GM12891 (cell line): ENCODE measurements at regions not wholly inside any gene's neighbourhood (a gene's known extent, or its start where the extent isn't known, plus 50 kb on each side); places are given as distances from the start of the nearest gene placed in this dataset.
A peak's percentile ranks its signal among the peaks of the same experiment; 100 is the strongest.

ENCODE experiments used
- DNase-seq: peaks from one replicate; pipeline ENCODE4 v3.0.0; 2011; ENCODE audit warnings: low spot score; ENCODE audit not compliant: insufficient read length
- FAIRE-seq: peaks from 2 replicates; lab custom pipeline; 2011; peaks lifted over from hg19 to GRCh38; lab: Jason Lieb, UNC
- PAX5 ChIP-seq: IDR thresholded peaks from 2 replicates; pipeline ENCODE4 v1.6.1; 2011; ENCODE audit warnings: low read length, moderate library complexity, mild to moderate bottlenecking; ENCODE audit not compliant: insufficient read depth, severe bottlenecking
- POLR2A ChIP-seq: IDR thresholded peaks from 2 replicates; pipeline ENCODE4 v1.6.1; 2011; ENCODE audit warnings: low read depth, low read length, control low read depth
- POLR2AphosphoS5 ChIP-seq: IDR thresholded peaks from 2 replicates; pipeline ENCODE4 v1.6.1; 2011; ENCODE audit warnings: low read depth, low read length, control low read depth
- POU2F2 ChIP-seq: IDR thresholded peaks from 2 replicates; pipeline ENCODE4 v1.6.1; 2011; ENCODE audit warnings: low read depth, mild to moderate bottlenecking, control low read depth, low read length, moderate library complexity
- SPI1 ChIP-seq: IDR thresholded peaks from 2 replicates; pipeline ENCODE4 v1.6.1; 2011; ENCODE audit warnings: low read depth, low read length, control low read depth
- TAF1 ChIP-seq: IDR thresholded peaks from 2 replicates; pipeline ENCODE4 v1.6.1; 2011; ENCODE audit warnings: low read depth, low read length, control low read depth

GRCh38 chr2:34011684-34012083 is 412.6 kb upstream of the FAM98A start:
- FAIRE-seq (no peak), DNase-seq (no peak)
- TF ChIP-seq POU2F2 = no peak
- TF ChIP-seq POLR2A = no peak
- no peak for TF ChIP-seq SPI1
- TF ChIP-seq POLR2AphosphoS5 = no peak
- TF ChIP-seq PAX5 = no peak
- no peak for TF ChIP-seq TAF1

GRCh38 chr2:34005901-34006300 is 406.8 kb upstream of the FAM98A start:
- TF ChIP-seq TAF1 = no peak
- FAIRE-seq = no peak
- no peak for DNase-seq

DNA sequence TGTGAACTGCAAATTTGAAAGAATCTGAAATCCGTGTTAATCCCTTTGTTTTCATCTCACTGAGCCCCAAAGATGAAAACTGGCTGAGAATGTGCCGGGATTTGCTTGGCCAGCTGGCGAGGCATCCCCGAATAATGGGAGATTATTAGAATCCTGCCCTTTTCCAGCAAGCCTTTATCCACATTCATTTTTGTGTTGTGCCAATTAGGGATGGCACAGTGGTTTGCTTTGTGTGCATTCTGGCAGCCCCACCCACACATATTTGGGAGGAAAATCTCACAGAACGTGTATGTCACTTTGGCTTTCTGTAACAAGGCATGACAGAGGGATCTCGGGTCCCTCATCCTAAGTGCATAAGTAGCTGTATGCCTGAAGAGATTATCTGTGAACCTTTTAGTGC is 405.8 kb upstream of the FAM98A start:
- DNase-seq = no peak
- TF ChIP-seq SPI1 (no peak), POLR2A (no peak), POLR2AphosphoS5 (no peak), PAX5 (no peak), POU2F2 (no peak), TAF1 (no peak)
- no peak for FAIRE-seq

- FAIRE-seq (no peak), DNase-seq (no peak)
- TF ChIP-seq SPI1 = peak; percentile 24; the same call in 1 of the 2 replicates
- TF ChIP-seq POU2F2 = no peak
Measured at GRCh38 chr2:34003795-34004194, 404.7 kb upstream of the FAM98A start.

- TF ChIP-seq POLR2A = no peak
- TF ChIP-seq TAF1 = no peak
- TF ChIP-seq POU2F2 = no peak
- no peak for TF ChIP-seq PAX5
- TF ChIP-seq POLR2AphosphoS5 = no peak
- TF ChIP-seq SPI1 = no peak
- FAIRE-seq (no peak), DNase-seq (no peak)
Measured at GRCh38 chr2:34001557-34001956, 402.5 kb upstream of the FAM98A start.

DNA sequence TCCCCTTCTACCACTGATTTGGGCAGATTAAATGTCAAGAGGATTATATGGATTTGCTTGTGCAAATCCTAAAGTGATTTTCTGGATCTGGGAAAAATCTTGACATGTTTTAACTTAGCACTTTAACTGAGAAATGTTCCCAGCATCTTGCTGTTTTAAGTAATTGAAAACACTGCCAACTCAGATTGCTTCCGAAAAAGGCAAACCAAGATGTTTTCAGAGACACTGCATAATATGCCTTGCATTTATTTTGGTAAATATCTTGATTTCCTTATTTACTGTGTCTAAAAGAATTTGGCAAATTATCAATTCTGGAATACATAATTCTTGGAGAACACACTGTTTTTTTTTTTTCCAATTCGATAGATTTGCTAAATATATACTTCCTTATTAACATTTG is 385.0 kb upstream of the FAM98A start:
- DNase-seq = no peak
- TF ChIP-seq POU2F2 (no peak), PAX5 (no peak), POLR2AphosphoS5 (no peak), TAF1 (no peak), SPI1 (no peak), POLR2A (no peak)
- FAIRE-seq = no peak

- FAIRE-seq = no peak
Measured at GRCh38 chr2:33978471-33978870, 379.4 kb upstream of the FAM98A start.

GRCh38 chr2:33975498-33975897 is 376.4 kb upstream of the FAM98A start:
- FAIRE-seq (no peak), DNase-seq (no peak)
- TF ChIP-seq TAF1 (no peak), PAX5 (no peak), POU2F2 (no peak), POLR2A (no peak), SPI1 (no peak), POLR2AphosphoS5 (no peak)

More at GRCh38 chr2:33978471-33978870, 379.4 kb upstream of the FAM98A start:
- DNase-seq = no peak
- no peak for TF ChIP-seq SPI1
- TF ChIP-seq POLR2AphosphoS5 = no peak
- no peak for TF ChIP-seq POLR2A
- TF ChIP-seq TAF1 = no peak
- no peak for TF ChIP-seq PAX5
- TF ChIP-seq POU2F2 = no peak

DNA sequence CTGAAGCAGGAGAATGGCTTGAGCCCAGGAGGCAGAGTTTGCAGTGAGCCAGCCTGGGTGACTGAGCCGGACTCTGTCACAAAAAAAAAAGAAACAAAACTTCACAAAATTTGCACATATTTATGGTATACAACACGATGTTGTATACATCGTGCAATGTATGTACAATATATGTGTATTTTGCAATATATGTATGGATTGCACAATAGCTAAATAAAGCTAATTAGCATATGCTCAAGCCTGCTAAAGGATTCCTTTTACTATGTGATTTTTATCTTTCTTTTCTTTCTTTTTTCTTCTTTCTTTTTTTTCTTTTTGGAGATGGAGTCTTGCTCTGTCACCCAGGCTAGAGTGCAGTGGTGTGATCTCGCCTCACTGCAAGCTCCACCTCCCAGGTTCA is 368.0 kb upstream of the FAM98A start:
- FAIRE-seq = no peak
- no peak for TF ChIP-seq PAX5
- TF ChIP-seq POU2F2 = no peak
- TF ChIP-seq TAF1 = no peak
- no peak for TF ChIP-seq SPI1
- TF ChIP-seq POLR2A = no peak
- TF ChIP-seq POLR2AphosphoS5 = no peak
- no peak for DNase-seq

GRCh38 chr2:33958591-33958990 is 359.5 kb upstream of the FAM98A start:
- DNase-seq (no peak), FAIRE-seq (no peak)
- TF ChIP-seq PAX5 (no peak), TAF1 (no peak), POLR2AphosphoS5 (no peak), POU2F2 (no peak), SPI1 (no peak), POLR2A (no peak)

DNA sequence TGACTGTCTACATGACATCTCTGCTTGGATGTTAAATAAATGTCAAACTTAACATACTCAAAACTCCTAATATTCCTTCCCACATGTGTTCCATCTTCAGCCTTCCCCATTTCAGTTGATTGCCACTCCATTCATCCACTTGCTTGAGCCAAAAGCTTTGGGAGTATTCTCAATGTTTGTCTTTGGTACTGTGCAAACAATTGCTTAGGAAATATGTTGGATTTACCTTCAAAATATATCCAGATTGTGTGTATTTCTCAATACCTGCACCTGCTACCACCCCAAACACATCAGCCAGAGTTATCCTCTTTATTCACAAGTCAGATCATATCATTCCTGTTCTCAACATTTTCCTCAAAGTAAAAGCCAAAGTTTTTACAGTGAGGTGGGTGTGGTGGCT is 350.3 kb upstream of the FAM98A start:
- FAIRE-seq (no peak), DNase-seq (no peak)
- no peak for TF ChIP-seq POU2F2
- no peak for TF ChIP-seq TAF1
- TF ChIP-seq POLR2A = no peak
- TF ChIP-seq POLR2AphosphoS5 = no peak
- TF ChIP-seq PAX5 = no peak
- no peak for TF ChIP-seq SPI1
